Astrocyte (in vitro differentiated cells and primary cell): ENCODE measurements at regions not wholly inside any gene's neighbourhood (a gene's known extent, or its start where the extent isn't known, plus 50 kb on each side); places are given as distances from the start of the nearest gene placed in this dataset.
"Not testable (repeated sequence)": the region's sequence is repeated elsewhere in the genome, so short reads cannot be mapped to it uniquely, and the experiment has no call there.

Source experiments
- DNase-seq: peaks from one replicate; pipeline ENCODE4 v3.0.0-alpha.2; 2010; ENCODE audit warnings: low read depth
- FAIRE-seq: peaks from 2 replicates; lab custom pipeline; 2011; peaks lifted over from hg19 to GRCh38; lab: Jason Lieb, UNC
- H2AFZ ChIP-seq: 2 replicates; pipeline ENCODE4 v1.6.0; 2012; ENCODE audit warnings: low read depth, low read length, inconsistent platforms
- H3K27ac ChIP-seq: 2 replicates; pipeline ENCODE4 v1.5.1; 2011; ENCODE audit warnings: low read depth, low read length, inconsistent platforms
- H3K27me3 ChIP-seq: 2 replicates; pipeline ENCODE4 v1.6.0; 2011; ENCODE audit warnings: low read length, inconsistent platforms; ENCODE audit not compliant: insufficient read depth
- H3K36me3 ChIP-seq: 2 replicates; pipeline ENCODE4 v1.5.1; 2011; ENCODE audit warnings: low read length, inconsistent platforms; ENCODE audit not compliant: insufficient read depth
- H3K4me1 ChIP-seq: 2 replicates; pipeline ENCODE4 v1.5.1; 2011; ENCODE audit warnings: low read length, inconsistent platforms; ENCODE audit not compliant: insufficient read depth
- H3K4me2 ChIP-seq: 2 replicates; pipeline ENCODE4 v1.6.0; 2012; ENCODE audit warnings: low read length, inconsistent platforms
- H3K4me3 ChIP-seq: 2 replicates; pipeline ENCODE4 v1.5.1; 2011; ENCODE audit warnings: low read depth, mild to moderate bottlenecking, low read length, inconsistent platforms; ENCODE audit not compliant: insufficient read depth
- H3K79me2 ChIP-seq: 2 replicates; pipeline ENCODE4 v1.6.0; 2012; ENCODE audit warnings: mild to moderate bottlenecking, low read length, inconsistent platforms; ENCODE audit not compliant: insufficient read depth
- H3K9ac ChIP-seq: 2 replicates; pipeline ENCODE4 v1.6.0; 2012; ENCODE audit warnings: mild to moderate bottlenecking, low read length, inconsistent platforms
- H3K9me3 ChIP-seq: 2 replicates; pipeline ENCODE4 v1.5.1; 2012; ENCODE audit warnings: low read depth, mild to moderate bottlenecking, low read length, inconsistent platforms; ENCODE audit not compliant: insufficient read depth
- H4K20me1 ChIP-seq: 2 replicates; pipeline ENCODE4 v1.6.0; 2012; ENCODE audit warnings: low read length, inconsistent platforms; ENCODE audit not compliant: insufficient read depth
- H3K27ac Mint-ChIP-seq: one replicate; pipeline ENCODE4 v1.8.0; 2021; ENCODE audit warnings: mild to moderate bottlenecking, mixed read lengths; ENCODE audit not compliant: unreplicated experiment
- H3K27me3 Mint-ChIP-seq: one replicate; pipeline ENCODE4 v1.8.0; 2021; ENCODE audit warnings: low read depth, mixed read lengths; ENCODE audit not compliant: unreplicated experiment
- H3K36me3 Mint-ChIP-seq: one replicate; pipeline ENCODE4 v1.8.0; 2021; ENCODE audit warnings: low read depth, mixed read lengths; ENCODE audit not compliant: unreplicated experiment
- H3K4me1 Mint-ChIP-seq: one replicate; pipeline ENCODE4 v1.8.0; 2021; ENCODE audit warnings: low read depth, mixed read lengths; ENCODE audit not compliant: unreplicated experiment
- H3K4me3 Mint-ChIP-seq: one replicate; pipeline ENCODE4 v1.8.0; 2021; ENCODE audit warnings: mild to moderate bottlenecking, moderate library complexity, mixed read lengths; ENCODE audit not compliant: unreplicated experiment
- H3K9me3 Mint-ChIP-seq: one replicate; pipeline ENCODE4 v1.8.0; 2021; ENCODE audit warnings: mild to moderate bottlenecking, mixed read lengths; ENCODE audit not compliant: unreplicated experiment
- EZH2 ChIP-seq: IDR thresholded peaks from 2 replicates; pipeline ENCODE4 v1.6.1; 2012; ENCODE audit warnings: mild to moderate bottlenecking, low read length, inconsistent platforms; ENCODE audit not compliant: insufficient read depth
- TF ChIP-seq, protein P1 (sequence below): IDR thresholded peaks from 2 replicates; pipeline ENCODE4 v1.5.1; 2011; ENCODE audit warnings: low read depth, mild to moderate bottlenecking, inconsistent platforms, low read length, moderate library complexity; ENCODE audit not compliant: insufficient read depth

DNA sequence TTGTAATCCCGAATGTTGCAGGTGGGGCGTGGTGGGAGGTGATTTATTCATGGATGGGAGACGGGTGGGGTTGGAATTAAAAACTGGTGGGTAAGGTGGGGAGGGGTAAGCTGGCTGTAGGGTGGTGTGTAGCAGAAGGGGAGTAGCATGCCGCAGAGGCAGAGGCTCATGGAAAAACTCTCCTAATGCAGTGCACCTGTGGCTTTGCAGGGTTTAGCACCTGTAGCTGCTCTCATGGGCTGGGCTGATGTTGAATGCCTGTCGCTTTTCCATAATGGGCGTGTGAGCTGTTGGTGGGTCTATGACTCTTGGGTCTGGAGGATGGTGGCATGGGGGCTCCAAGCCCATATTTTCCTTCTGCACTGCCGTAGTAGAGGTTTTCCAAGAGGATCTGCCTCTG, 169.0 kb upstream of the ZNF519 start:
- not testable (repeated sequence) for FAIRE-seq, H3K4me2 ChIP-seq, H3K4me1 Mint-ChIP-seq, H3K27me3 Mint-ChIP-seq, H3K9ac ChIP-seq, H3K9me3 ChIP-seq, H2AFZ ChIP-seq, H3K36me3 ChIP-seq, DNase-seq, H3K4me1 ChIP-seq, H3K4me3 Mint-ChIP-seq, H3K9me3 Mint-ChIP-seq, H4K20me1 ChIP-seq, H3K27ac ChIP-seq, H3K27ac Mint-ChIP-seq, H3K27me3 ChIP-seq, H3K79me2 ChIP-seq, H3K36me3 Mint-ChIP-seq, H3K4me3 ChIP-seq

DNA sequence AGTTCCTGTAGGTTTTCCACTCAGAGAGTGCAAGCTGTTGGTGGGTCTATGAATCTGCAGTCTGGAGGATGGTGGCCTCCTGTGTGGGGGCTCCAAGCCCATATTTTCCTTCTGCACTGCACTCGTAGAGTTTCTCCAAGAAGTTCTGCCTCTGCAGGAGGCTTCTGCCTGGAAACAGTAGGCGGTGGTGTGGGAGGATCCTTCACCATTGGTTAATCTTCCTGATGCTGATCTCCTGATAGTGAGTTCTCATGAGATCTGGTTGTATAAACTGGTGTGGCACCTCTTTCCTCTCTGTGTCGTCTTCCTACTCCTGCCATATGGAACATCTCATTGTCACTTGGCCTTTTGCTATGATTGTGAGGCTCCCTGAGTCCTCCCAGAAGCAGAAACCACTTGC, 162.8 kb upstream of the ZNF519 start:
- not testable (repeated sequence) for H3K9me3 ChIP-seq, H3K27ac Mint-ChIP-seq, H3K36me3 ChIP-seq, H3K27me3 ChIP-seq, H4K20me1 ChIP-seq, H2AFZ ChIP-seq, H3K9ac ChIP-seq, DNase-seq, H3K4me2 ChIP-seq, H3K9me3 Mint-ChIP-seq, H3K27ac ChIP-seq, H3K4me3 Mint-ChIP-seq, H3K79me2 ChIP-seq, FAIRE-seq, H3K4me1 Mint-ChIP-seq, H3K4me3 ChIP-seq, H3K4me1 ChIP-seq, H3K27me3 Mint-ChIP-seq, H3K36me3 Mint-ChIP-seq

DNA sequence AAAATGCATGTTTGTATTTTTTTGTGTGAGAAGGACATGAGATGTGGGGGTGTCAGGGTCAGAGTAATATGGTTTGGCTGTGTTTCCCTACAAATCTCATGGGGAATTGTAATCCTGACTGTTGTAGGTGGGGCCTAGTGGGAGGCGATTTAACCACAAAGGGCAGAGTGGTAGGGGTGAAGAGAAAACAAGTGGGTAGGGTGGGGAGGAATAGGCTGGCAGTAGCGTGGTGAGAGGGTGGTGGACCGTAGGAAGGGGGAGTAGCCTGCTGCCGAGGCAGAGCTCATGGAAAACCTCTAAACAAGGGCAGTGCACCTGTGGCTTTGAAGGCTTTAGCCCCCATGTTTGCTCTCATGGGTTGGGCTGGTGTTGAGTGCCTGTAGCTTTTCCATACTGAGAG, 152.8 kb upstream of the ZNF519 start:
- Histone ChIP-seq H3K27me3 (no peaks in the 10 kb centered on the region), H3K36me3 (no peaks in the 10 kb centered on the region), H3K27ac (no peak overlapping the region), H3K9ac (no peak overlapping the region), H4K20me1 (no peaks in the 10 kb centered on the region), H3K4me1 (no peaks in the 10 kb centered on the region), H2AFZ (no peak overlapping the region), H3K79me2 (no peaks in the 10 kb centered on the region), H3K4me2 (no peak overlapping the region), H3K9me3 (no peaks in the 10 kb centered on the region), H3K4me3 (no peak overlapping the region)
- Mint-ChIP-seq H3K4me1 (no peaks in the 10 kb centered on the region), H3K27me3 (peaks cover 3% of the 10 kb centered on the region), H3K27ac (no peak overlapping the region), H3K4me3 (no peak overlapping the region), H3K36me3 (no peaks in the 10 kb centered on the region), H3K9me3 (no peaks in the 10 kb centered on the region)
- TF ChIP-seq, protein P1, sequence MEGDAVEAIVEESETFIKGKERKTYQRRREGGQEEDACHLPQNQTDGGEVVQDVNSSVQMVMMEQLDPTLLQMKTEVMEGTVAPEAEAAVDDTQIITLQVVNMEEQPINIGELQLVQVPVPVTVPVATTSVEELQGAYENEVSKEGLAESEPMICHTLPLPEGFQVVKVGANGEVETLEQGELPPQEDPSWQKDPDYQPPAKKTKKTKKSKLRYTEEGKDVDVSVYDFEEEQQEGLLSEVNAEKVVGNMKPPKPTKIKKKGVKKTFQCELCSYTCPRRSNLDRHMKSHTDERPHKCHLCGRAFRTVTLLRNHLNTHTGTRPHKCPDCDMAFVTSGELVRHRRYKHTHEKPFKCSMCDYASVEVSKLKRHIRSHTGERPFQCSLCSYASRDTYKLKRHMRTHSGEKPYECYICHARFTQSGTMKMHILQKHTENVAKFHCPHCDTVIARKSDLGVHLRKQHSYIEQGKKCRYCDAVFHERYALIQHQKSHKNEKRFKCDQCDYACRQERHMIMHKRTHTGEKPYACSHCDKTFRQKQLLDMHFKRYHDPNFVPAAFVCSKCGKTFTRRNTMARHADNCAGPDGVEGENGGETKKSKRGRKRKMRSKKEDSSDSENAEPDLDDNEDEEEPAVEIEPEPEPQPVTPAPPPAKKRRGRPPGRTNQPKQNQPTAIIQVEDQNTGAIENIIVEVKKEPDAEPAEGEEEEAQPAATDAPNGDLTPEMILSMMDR, result no peak
- no peak for TF ChIP-seq EZH2
- FAIRE-seq (no peak), DNase-seq (no peak)

DNA sequence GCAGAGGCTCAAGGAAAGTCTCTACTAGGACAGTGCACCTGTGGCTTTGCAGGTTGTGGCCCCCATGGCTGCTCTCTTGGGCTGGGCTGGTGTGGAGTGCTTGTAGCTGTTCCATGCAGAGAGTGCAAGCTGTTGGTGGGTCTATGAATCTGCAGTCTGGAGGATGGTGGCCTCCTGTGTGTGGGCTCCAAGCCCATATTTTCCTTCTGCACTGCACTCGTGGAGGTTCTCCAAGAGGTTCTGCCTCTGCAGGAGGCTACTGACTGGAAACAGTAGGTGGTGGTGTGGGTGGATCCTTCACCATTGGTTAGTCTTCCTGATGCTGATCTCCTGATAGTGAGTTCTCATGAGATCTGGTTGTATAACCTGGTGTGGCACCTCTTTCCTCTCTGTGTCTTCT, 143.2 kb upstream of the ZNF519 start:
- not testable (repeated sequence) for H3K4me1 ChIP-seq, FAIRE-seq, H4K20me1 ChIP-seq, H3K27me3 Mint-ChIP-seq, H3K27me3 ChIP-seq, DNase-seq, H3K9ac ChIP-seq, H3K9me3 Mint-ChIP-seq, H3K9me3 ChIP-seq, H2AFZ ChIP-seq, H3K36me3 Mint-ChIP-seq, H3K4me3 ChIP-seq, H3K36me3 ChIP-seq, H3K27ac ChIP-seq, H3K4me2 ChIP-seq, H3K4me1 Mint-ChIP-seq, H3K79me2 ChIP-seq, H3K4me3 Mint-ChIP-seq, H3K27ac Mint-ChIP-seq

DNA sequence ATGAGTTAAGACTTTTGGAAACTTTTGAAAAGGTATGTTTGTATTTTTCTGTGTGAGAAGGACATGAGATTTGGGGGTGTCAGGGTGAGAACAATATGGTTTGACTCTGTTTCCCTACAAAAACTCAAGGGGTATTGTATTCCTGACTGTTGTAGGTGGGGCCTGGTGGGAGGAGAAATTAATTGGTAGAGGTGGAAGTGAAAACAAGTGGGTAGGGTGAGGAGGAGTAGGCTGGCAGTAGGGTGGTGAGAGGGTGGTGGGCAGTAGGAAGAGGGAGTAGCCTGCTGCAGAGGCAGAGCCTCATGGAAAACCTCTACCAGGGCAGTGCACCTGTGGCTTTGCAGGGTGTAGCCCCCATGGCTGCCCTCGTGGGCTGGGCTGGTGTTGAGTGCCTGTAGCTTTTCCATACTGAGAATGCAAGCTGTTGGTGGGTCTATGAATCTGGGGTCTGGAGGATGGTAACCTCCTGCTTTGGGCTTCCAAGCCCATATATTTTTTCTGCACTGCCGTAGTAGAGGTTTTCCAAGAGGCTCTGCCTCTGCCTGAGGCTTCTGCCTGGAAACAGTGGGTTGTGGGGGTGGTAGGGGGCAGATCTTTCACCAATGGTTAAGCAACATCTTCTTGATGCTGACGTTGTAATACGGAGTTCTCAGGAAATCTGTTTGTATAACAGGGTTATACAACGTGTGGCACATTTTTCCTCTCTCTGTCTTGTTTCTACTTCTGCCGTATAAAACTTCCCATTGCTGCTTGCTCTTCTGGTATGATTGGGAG, 133.6 kb upstream of the ZNF519 start:
- H3K27ac Mint-ChIP-seq, H3K4me3 ChIP-seq, H3K9me3 ChIP-seq, H3K9ac ChIP-seq, DNase-seq, H4K20me1 ChIP-seq, H3K27me3 Mint-ChIP-seq, H3K27me3 ChIP-seq, H2AFZ ChIP-seq, H3K4me2 ChIP-seq, H3K79me2 ChIP-seq, H3K27ac ChIP-seq, H3K36me3 ChIP-seq, H3K4me1 ChIP-seq, H3K36me3 Mint-ChIP-seq, H3K4me1 Mint-ChIP-seq, FAIRE-seq, H3K4me3 Mint-ChIP-seq: not testable (repeated sequence)
- peaks cover 11% of the 10 kb centered on the region for H3K9me3 Mint-ChIP-seq
